ENCODE measurements at regions not wholly inside any gene's neighbourhood (a gene's known extent, or its start where the extent isn't known, plus 50 kb on each side); places are given as distances from the start of the nearest gene placed in this dataset.

- TF ChIP-seq CTCF (IDR thresholded peaks at IDR 0.05), result no peak
- no peak for TF ChIP-seq POLR2A (IDR thresholded peaks at IDR 0.05)
- TF ChIP-seq EP300 (IDR thresholded peaks at IDR 0.05), result no peak
These were observed 114.5 kb upstream of the LYZL1 start for GRCh38 chr10:29174389-29174788.

Measured in tibial nerve (tissue), 4 donors.